Heart right ventricle (tissue), 16 donors: ENCODE measurements at regions not wholly inside any gene's neighbourhood (a gene's known extent, or its start where the extent isn't known, plus 50 kb on each side); places are given as distances from the start of the nearest gene placed in this dataset.

Experiments
- ATAC-seq, 8 donors: fragments of 200-7000 bp; cut with Tn5 transposase; one replicate each; pipeline ENCODE4 v1.9.1; 2020; ENCODE audit warnings: mild to moderate bottlenecking in 8 of 8, moderate library complexity in 8 of 8, moderate number of reproducible peaks in 1 of 8
- DNase-seq, 2 donors: peaks; one replicate each; pipeline ENCODE4 v3.0.0-alpha.2; 2020
- H3K27ac ChIP-seq, 10 donors: fragments of 200-600 bp; sonication (generic) in 2 of 10; one replicate each; pipeline versions ENCODE4 v1.5.0 to v1.8.0; 2020 to 2022; ENCODE audit warnings: mild to moderate bottlenecking in 3 of 10
- H3K27me3 ChIP-seq, 7 donors: fragments of 200-600 bp; one replicate each; pipeline ENCODE4 v1.8.0; 2021 to 2022; ENCODE audit warnings: mild to moderate bottlenecking in 2 of 7
- H3K36me3 ChIP-seq, 9 donors: fragments of 200-600 bp; sonication (generic) in 1 of 9; one replicate each; pipeline versions ENCODE4 v1.5.0 to v1.8.0; 2020 to 2022; ENCODE audit warnings: mild to moderate bottlenecking in 2 of 9
- H3K4me1 ChIP-seq, 9 donors: fragments of 200-600 bp; sonication (generic) in 1 of 9; one replicate each; pipeline versions ENCODE4 v1.5.0 to v1.8.0; 2020 to 2022; ENCODE audit warnings: mild to moderate bottlenecking in 4 of 9
- H3K4me3 ChIP-seq, 10 donors: fragments of 200-600 bp; sonication (generic) in 2 of 10; one replicate each; pipeline versions ENCODE4 v1.5.0 to v1.8.0; 2020 to 2022; ENCODE audit warnings: mild to moderate bottlenecking in 7 of 10, moderate library complexity in 2 of 10
- H3K9me3 ChIP-seq, 11 donors: fragments of 200-600 bp in 10 of 11; sonication (generic) in 2 of 11; one replicate each; pipeline versions ENCODE4 v1.5.0 to v1.8.0; 2013 to 2022; ENCODE audit warnings: mild to moderate bottlenecking in 2 of 11, control low read depth in 1 of 11, moderate library complexity in 1 of 11
- CTCF ChIP-seq, 9 donors: fragments of 200-600 bp; sonication (generic) in 2 of 9; IDR thresholded peaks; one replicate each; pipeline versions ENCODE4 v1.5.0 to v1.8.0; 2021 to 2022; ENCODE audit warnings: antibody characterized with exemption in 9 of 9, mild to moderate bottlenecking in 5 of 9, moderate library complexity in 1 of 9
- WGBS, 2 donors: extraction: QIAGEN DNeasy Blood & Tissue Kit; methylation state at CpG; one replicate each; pipeline ENCODE4 v1.1.7; 2013; ENCODE audit warnings: inconsistent platforms in 1 of 2; 5-methylcytosine and 5-hydroxymethylcytosine counted together
- intact Hi-C, 10 donors: fragments of 100-400 bp; cut with DNase I; formaldehyde crosslinking; loops; one replicate each; pipeline versions ENCODE4 v1.11.1 to v1.14.2; 2022
- donor health status: Arrhythmogenic right ventricular cardiomyopathy.
- donor health status: ischemic (EF 13 %, LVEDD 7.1; RV severe dilation, severe dysfunction).
- donor health status: healthy with polysubstance abuse.
- donor health status: DM: no; HTN: yes; CAD: no.
- donor health status: DM: no; HTN: no; CAD: no.
- donor health status: ischemic (EF 25% LVEDD 6.9; RV normal size, moderate dysfunction).
- donor health status: ischemic (EF 25% LVEDD 5.7; RV mildly dilated, moderate dysfunction).
- donor health status: healthy.
- donor health status: DM: yes; HTN: yes; CAD: no.
- donor health status: Ischemic cardiomyopathy.
- donor health status: ischemic (EF 35%, LVEDD 5.7; RV mildly dilated, moderate dysfunction).
- donor health status: nonischemic (EF 11% LVEDD 7.7; RV severe dilation, severe dysfunction).
- donor health status: DM: yes; HTN: yes; CAD: no.
- donor health status: PGD.
- donor health status: ischemic (EF 29% LVEDD 5.4; RV normal size, mild dysfunction).
- donor health status: nonischemic (EF 23%, LVEDD 6.1; RV moderate dilation, normal function).

GRCh38 chr6:164396071-164397047 is 913.0 kb downstream of the C6orf118 start:
- ATAC-seq (peak in 4 of 8 donors; percentile 29 to 57 (median 46)), DNase-seq (no peak)
- H3K4me3 ChIP-seq: peak overlapping the region in 9 of 10 donors; percentile 7 to 48 (median 29)
- intact Hi-C loops: no loop called here
- H3K36me3 ChIP-seq: no peaks in the 10 kb centered on the region
- no peaks in the 10 kb centered on the region for H3K27me3 ChIP-seq
- 74 to 78% methylated on average over 9 of the region's 9 CpGs for WGBS, 2 donors
- no peak for TF ChIP-seq CTCF (IDR thresholded peaks at IDR 0.05)
- H3K27ac ChIP-seq: peak overlapping the region in 9 of 10 donors; percentile 0 to 65 (median 40)
- peaks cover 0 to 9% (median 0%) of the 10 kb centered on the region in 9 donors for H3K4me1 ChIP-seq
- H3K9me3 ChIP-seq: peaks cover 0 to 5% (median 0%) of the 10 kb centered on the region in 11 donors

GRCh38 chr6:164379795-164380194 is 929.6 kb downstream of the C6orf118 start:
- no peak for TF ChIP-seq CTCF (IDR thresholded peaks at IDR 0.05)
- intact Hi-C loops: no loop called here
- no peak overlapping the region for H3K27ac ChIP-seq
- no peaks in the 10 kb centered on the region for H3K4me1 ChIP-seq
- H3K4me3 ChIP-seq: no peak overlapping the region
- DNase-seq (no peak), ATAC-seq (no peak)
- peaks cover 0 to 23% (median 8%) of the 10 kb centered on the region in 11 donors for H3K9me3 ChIP-seq
- WGBS, 2 donors: 68 to 86% methylated on average over 1 of the region's 1 CpG
- H3K36me3 ChIP-seq: no peaks in the 10 kb centered on the region
- no peaks in the 10 kb centered on the region for H3K27me3 ChIP-seq

- Histone ChIP-seq H3K4me3 (no peak overlapping the region), H3K27ac (no peak overlapping the region), H3K27me3 (no peaks in the 10 kb centered on the region), H3K9me3 (peaks cover 0 to 23% (median 8%) of the 10 kb centered on the region in 11 donors), H3K36me3 (no peaks in the 10 kb centered on the region), H3K4me1 (no peaks in the 10 kb centered on the region)
- DNase-seq (no peak), ATAC-seq (no peak)
- no peak for TF ChIP-seq CTCF (IDR thresholded peaks at IDR 0.05)
- intact Hi-C loops: no loop called here
- WGBS, 2 donors: 82 to 89% methylated on average over 2 of the region's 2 CpGs
These were observed 931.1 kb downstream of the C6orf118 start for GRCh38 chr6:164378330-164378729.

DNA sequence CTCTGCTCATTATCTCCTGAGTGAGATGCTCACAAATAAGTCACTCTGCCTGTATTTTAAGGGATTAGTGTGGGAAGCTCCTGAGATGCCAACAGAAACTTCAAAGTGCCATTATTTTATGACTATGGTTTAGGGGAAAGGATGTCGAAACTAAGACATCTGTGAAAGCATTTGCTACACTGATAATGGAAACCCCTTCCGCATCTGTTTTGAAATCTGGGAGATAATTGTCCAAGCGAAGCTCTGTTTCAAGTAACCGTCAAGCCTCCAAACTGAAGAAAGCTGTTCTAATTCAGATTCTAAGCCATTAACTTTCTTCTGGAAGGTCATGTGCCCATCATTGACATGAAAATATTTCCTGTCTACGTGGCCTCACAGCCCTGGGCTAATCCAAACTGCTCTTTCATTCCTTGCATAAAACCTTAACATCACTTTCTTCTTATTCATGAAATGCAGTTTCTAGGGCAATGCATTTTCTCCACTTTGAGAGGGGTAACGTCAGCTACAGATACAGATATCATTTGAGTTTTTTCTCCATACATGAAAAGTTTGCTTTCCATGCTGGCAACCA is 932.0 kb downstream of the C6orf118 start:
- no peak overlapping the region for H3K27ac ChIP-seq
- 67 to 73% methylated on average over 6 of the region's 6 CpGs for WGBS, 2 donors

More for the DNA sequence above, 932.0 kb downstream of the C6orf118 start:
- TF ChIP-seq CTCF (IDR thresholded peaks at IDR 0.05): no peak
- DNase-seq (no peak), ATAC-seq (no peak)
- intact Hi-C loops: no loop called here
- Histone ChIP-seq H3K4me3 (no peak overlapping the region), H3K4me1 (no peaks in the 10 kb centered on the region), H3K36me3 (no peaks in the 10 kb centered on the region), H3K27me3 (no peaks in the 10 kb centered on the region), H3K9me3 (peaks cover 0 to 19% (median 8%) of the 10 kb centered on the region in 11 donors)
